Osteoblast (primary cell): ENCODE measurements at regions not wholly inside any gene's neighbourhood (a gene's known extent, or its start where the extent isn't known, plus 50 kb on each side); places are given as distances from the start of the nearest gene placed in this dataset.

Experiments used
- DNase-seq: peaks from one replicate; pipeline ENCODE4 v3.0.0; 2011; ENCODE audit warnings: low spot score, mixed read lengths; ENCODE audit not compliant: insufficient read length; ENCODE audit errors: missing footprints
- H2AFZ ChIP-seq: 2 replicates; pipeline ENCODE4 v1.6.0; 2011; ENCODE audit warnings: mild to moderate bottlenecking, low read length
- H3K27ac ChIP-seq: 2 replicates; pipeline ENCODE4 v1.5.1; 2011; ENCODE audit warnings: mild to moderate bottlenecking, low read depth, low read length, moderate library complexity
- H3K27me3 ChIP-seq: 2 replicates; pipeline ENCODE4 v1.6.0; 2012; ENCODE audit warnings: mild to moderate bottlenecking, control low read depth, inconsistent platforms, low read length, moderate library complexity; ENCODE audit not compliant: insufficient read depth
- H3K36me3 ChIP-seq: 2 replicates; pipeline ENCODE4 v1.5.1; 2011; ENCODE audit warnings: mild to moderate bottlenecking, low read length, control low read depth, moderate library complexity; ENCODE audit not compliant: insufficient read depth
- H3K4me1 ChIP-seq: 2 replicates; pipeline ENCODE4 v1.5.1; 2011; ENCODE audit warnings: mild to moderate bottlenecking, low read length, control low read depth, moderate library complexity; ENCODE audit not compliant: insufficient read depth
- H3K4me2 ChIP-seq: 2 replicates; pipeline ENCODE4 v1.6.0; 2011; ENCODE audit warnings: mild to moderate bottlenecking, low read length; ENCODE audit not compliant: insufficient read depth
- H3K4me3 ChIP-seq: fragments of 200-600 bp; sonication (generic); 3 replicates; pipeline ENCODE4 v1.5.1; 2012; ENCODE audit warnings: mild to moderate bottlenecking, low read length, inconsistent platforms; ENCODE audit not compliant: insufficient read depth
- H3K79me2 ChIP-seq: 2 replicates; pipeline ENCODE4 v1.6.0; 2012; ENCODE audit warnings: mild to moderate bottlenecking, low read length, control low read depth, inconsistent platforms; ENCODE audit not compliant: insufficient read depth
- H3K9me3 ChIP-seq: 2 replicates; pipeline ENCODE4 v1.5.1; 2011; ENCODE audit warnings: low read depth, low read length, control low read depth
- H4K20me1 ChIP-seq: 2 replicates; pipeline ENCODE4 v1.6.0; 2012; ENCODE audit warnings: mild to moderate bottlenecking, low read length, control low read depth; ENCODE audit not compliant: insufficient read depth
- CTCF ChIP-seq: IDR thresholded peaks from 2 replicates; pipeline ENCODE4 v1.5.1; 2011; ENCODE audit warnings: mild to moderate bottlenecking, low read depth, low read length, moderate library complexity; ENCODE audit errors: extremely low read depth

GRCh38 chr7:41811941-41812340, 109.1 kb upstream of the INHBA start:
- TF ChIP-seq CTCF = no peak
- Histone ChIP-seq H3K79me2 (no peaks in the 10 kb centered on the region), H3K36me3 (no peaks in the 10 kb centered on the region), H3K4me3 (no peak overlapping the region), H3K27me3 (no peaks in the 10 kb centered on the region), H4K20me1 (no peaks in the 10 kb centered on the region), H3K4me2 (no peak overlapping the region), H3K9me3 (no peaks in the 10 kb centered on the region), H3K27ac (no peak overlapping the region), H2AFZ (no peak overlapping the region), H3K4me1 (peaks cover 4% of the 10 kb centered on the region)
- no peak for DNase-seq

- Histone ChIP-seq H2AFZ (no peak overlapping the region), H4K20me1 (no peaks in the 10 kb centered on the region), H3K27ac (no peak overlapping the region), H3K4me3 (no peak overlapping the region), H3K27me3 (no peaks in the 10 kb centered on the region), H3K79me2 (no peaks in the 10 kb centered on the region), H3K36me3 (no peaks in the 10 kb centered on the region), H3K4me2 (no peak overlapping the region), H3K9me3 (no peaks in the 10 kb centered on the region), H3K4me1 (peaks cover 4% of the 10 kb centered on the region)
- no peak for TF ChIP-seq CTCF
- no peak for DNase-seq
Observed at GRCh38 chr7:41809940-41810576, 107.2 kb upstream of the INHBA start.

- Histone ChIP-seq H2AFZ (no peak overlapping the region), H3K4me3 (no peak overlapping the region), H3K4me2 (no peak overlapping the region), H3K36me3 (no peaks in the 10 kb centered on the region), H3K4me1 (peaks cover 4% of the 10 kb centered on the region), H3K79me2 (no peaks in the 10 kb centered on the region), H3K27ac (no peak overlapping the region), H3K9me3 (no peaks in the 10 kb centered on the region), H4K20me1 (no peaks in the 10 kb centered on the region), H3K27me3 (no peaks in the 10 kb centered on the region)
- no peak for DNase-seq
- no peak for TF ChIP-seq CTCF
Observed at GRCh38 chr7:41809529-41809939, 106.6 kb upstream of the INHBA start.

GRCh38 chr7:41809116-41809515, 106.2 kb upstream of the INHBA start:
- Histone ChIP-seq H3K4me2 (no peak overlapping the region), H3K4me1 (peaks cover 4% of the 10 kb centered on the region)

More at GRCh38 chr7:41809116-41809515, 106.2 kb upstream of the INHBA start:
- H4K20me1 ChIP-seq = no peaks in the 10 kb centered on the region
- no peak overlapping the region for H3K4me3 ChIP-seq
- DNase-seq = no peak
- H3K9me3 ChIP-seq = no peaks in the 10 kb centered on the region
- no peaks in the 10 kb centered on the region for H3K79me2 ChIP-seq
- no peak overlapping the region for H3K27ac ChIP-seq
- H2AFZ ChIP-seq = no peak overlapping the region
- no peaks in the 10 kb centered on the region for H3K36me3 ChIP-seq
- no peaks in the 10 kb centered on the region for H3K27me3 ChIP-seq
- no peak for TF ChIP-seq CTCF
